Fibroblast of villous mesenchyme (primary cell): ENCODE measurements at regions not wholly inside any gene's neighbourhood (a gene's known extent, or its start where the extent isn't known, plus 50 kb on each side); places are given as distances from the start of the nearest gene placed in this dataset.

Experiments
- DNase-seq: peaks from one replicate; pipeline ENCODE4 v3.0.0-alpha.2; 2010; ENCODE audit warnings: low read depth
- H3K4me3 ChIP-seq: 2 replicates; pipeline ENCODE4 v1.5.1; 2011; ENCODE audit warnings: low read depth, mild to moderate bottlenecking, low read length
- CTCF ChIP-seq: IDR thresholded peaks from 2 replicates; pipeline ENCODE4 v1.5.1; 2012; ENCODE audit warnings: low read depth, mild to moderate bottlenecking, low read length; ENCODE audit not compliant: insufficient read depth

GRCh38 chr1:14098294-14098913, 398.4 kb downstream of the PRDM2 start:
- TF ChIP-seq CTCF: no peak
- no peak overlapping the region for H3K4me3 ChIP-seq
- DNase-seq: no peak

GRCh38 chr1:14100444-14100843, 400.5 kb downstream of the PRDM2 start:
- TF ChIP-seq CTCF: no peak
- no peak overlapping the region for H3K4me3 ChIP-seq
- no peak for DNase-seq

- H3K4me3 ChIP-seq: no peak overlapping the region
- DNase-seq: no peak
- no peak for TF ChIP-seq CTCF
Observed at GRCh38 chr1:14100919-14101318, 400.9 kb downstream of the PRDM2 start.

- TF ChIP-seq CTCF: no peak
- DNase-seq: no peak
Observed at GRCh38 chr1:14102180-14102579, 402.2 kb downstream of the PRDM2 start.

GRCh38 chr1:14103878-14104430, 404.0 kb downstream of the PRDM2 start:
- DNase-seq: no peak
- H3K4me3 ChIP-seq: no peak overlapping the region
- TF ChIP-seq CTCF: no peak

More at GRCh38 chr1:14102180-14102579, 402.2 kb downstream of the PRDM2 start:
- no peak overlapping the region for H3K4me3 ChIP-seq

GRCh38 chr1:14106126-14106525, 406.1 kb downstream of the PRDM2 start:
- no peak overlapping the region for H3K4me3 ChIP-seq
- no peak for TF ChIP-seq CTCF
- DNase-seq: no peak
